ENCODE measurements at regions not wholly inside any gene's neighbourhood (a gene's known extent, or its start where the extent isn't known, plus 50 kb on each side); places are given as distances from the start of the nearest gene placed in this dataset.
"Not testable (repeated sequence)": the region's sequence is repeated elsewhere in the genome, so short reads cannot be mapped to it uniquely, and the experiment has no call there.

GRCh38 chr4:24213961-24214360 is 324.1 kb upstream of the PPARGC1A start:
- no peak overlapping the region for H3K27ac Mint-ChIP-seq
- ATAC-seq (no peak), DNase-seq (no peak)
- no peaks in the 10 kb centered on the region for H3K27me3 Mint-ChIP-seq
- no peaks in the 10 kb centered on the region for H3K9me3 Mint-ChIP-seq
- H3K4me1 Mint-ChIP-seq: no peaks in the 10 kb centered on the region
- H3K36me3 Mint-ChIP-seq (ENCODE audit: low read depth): no peaks in the 10 kb centered on the region
- no peak overlapping the region for H3K4me3 Mint-ChIP-seq

GRCh38 chr4:24212642-24213041 is 322.8 kb upstream of the PPARGC1A start:
- Mint-ChIP-seq H3K27me3 (no peaks in the 10 kb centered on the region), H3K36me3 (ENCODE audit: low read depth) (no peaks in the 10 kb centered on the region), H3K27ac (no peak overlapping the region), H3K4me3 (no peak overlapping the region), H3K4me1 (no peaks in the 10 kb centered on the region), H3K9me3 (no peaks in the 10 kb centered on the region)
- DNase-seq (no peak), ATAC-seq (no peak)

- Mint-ChIP-seq H3K9me3 (no peaks in the 10 kb centered on the region), H3K36me3 (ENCODE audit: low read depth) (no peaks in the 10 kb centered on the region), H3K4me1 (no peaks in the 10 kb centered on the region), H3K27ac (no peak overlapping the region), H3K4me3 (no peak overlapping the region), H3K27me3 (no peaks in the 10 kb centered on the region)
- DNase-seq (no peak), ATAC-seq (no peak)
Measured at GRCh38 chr4:24211856-24212255, 322.0 kb upstream of the PPARGC1A start.

- no peaks in the 10 kb centered on the region for H3K36me3 Mint-ChIP-seq (ENCODE audit: low read depth)
- H3K27me3 Mint-ChIP-seq: no peaks in the 10 kb centered on the region
- no peaks in the 10 kb centered on the region for H3K9me3 Mint-ChIP-seq
- DNase-seq (no peak), ATAC-seq (no peak)
- no peak overlapping the region for H3K27ac Mint-ChIP-seq
- H3K4me3 Mint-ChIP-seq: no peak overlapping the region
- no peaks in the 10 kb centered on the region for H3K4me1 Mint-ChIP-seq
Measured at GRCh38 chr4:24210332-24210902, 320.6 kb upstream of the PPARGC1A start.

- DNase-seq: no peak
- Mint-ChIP-seq H3K36me3 (ENCODE audit: low read depth) (no peaks in the 10 kb centered on the region), H3K4me3 (no peak overlapping the region), H3K4me1 (no peaks in the 10 kb centered on the region), H3K27me3 (no peaks in the 10 kb centered on the region), H3K27ac (no peak overlapping the region), H3K9me3 (no peaks in the 10 kb centered on the region)
- ATAC-seq: no peak
Measured at GRCh38 chr4:24209906-24210305, 320.1 kb upstream of the PPARGC1A start.

GRCh38 chr4:24209131-24209530 is 319.3 kb upstream of the PPARGC1A start:
- H3K36me3 Mint-ChIP-seq (ENCODE audit: low read depth): no peaks in the 10 kb centered on the region
- H3K9me3 Mint-ChIP-seq: no peaks in the 10 kb centered on the region
- ATAC-seq: no peak
- no peak overlapping the region for H3K4me3 Mint-ChIP-seq
- no peaks in the 10 kb centered on the region for H3K27me3 Mint-ChIP-seq
- H3K27ac Mint-ChIP-seq: no peak overlapping the region
- no peaks in the 10 kb centered on the region for H3K4me1 Mint-ChIP-seq
- no peak for DNase-seq

- ATAC-seq: no peak
- Mint-ChIP-seq H3K27ac (no peak overlapping the region), H3K4me3 (no peak overlapping the region), H3K36me3 (ENCODE audit: low read depth) (no peaks in the 10 kb centered on the region), H3K9me3 (no peaks in the 10 kb centered on the region), H3K4me1 (no peaks in the 10 kb centered on the region), H3K27me3 (no peaks in the 10 kb centered on the region)
- DNase-seq: no peak
Measured at GRCh38 chr4:24208691-24209090, 318.8 kb upstream of the PPARGC1A start.

GRCh38 chr4:24204708-24205107 is 314.9 kb upstream of the PPARGC1A start:
- H3K27ac Mint-ChIP-seq; H3K36me3 Mint-ChIP-seq (ENCODE audit: low read depth); H3K4me1 Mint-ChIP-seq: not testable (repeated sequence)

GRCh38 chr4:24203926-24204325 is 314.1 kb upstream of the PPARGC1A start:
- H3K4me1 Mint-ChIP-seq: no peaks in the 10 kb centered on the region
- H3K36me3 Mint-ChIP-seq (ENCODE audit: low read depth): no peaks in the 10 kb centered on the region
- no peak overlapping the region for H3K4me3 Mint-ChIP-seq
- H3K27ac Mint-ChIP-seq: no peak overlapping the region
- ATAC-seq (no peak), DNase-seq (no peak)
- H3K9me3 Mint-ChIP-seq: no peaks in the 10 kb centered on the region
- H3K27me3 Mint-ChIP-seq: no peaks in the 10 kb centered on the region

More at GRCh38 chr4:24204708-24205107, 314.9 kb upstream of the PPARGC1A start:
- not testable (repeated sequence) for H3K9me3 Mint-ChIP-seq, H3K4me3 Mint-ChIP-seq, H3K27me3 Mint-ChIP-seq, ATAC-seq, DNase-seq

- Mint-ChIP-seq H3K4me3 (no peak overlapping the region), H3K27me3 (no peaks in the 10 kb centered on the region), H3K9me3 (no peaks in the 10 kb centered on the region), H3K27ac (no peak overlapping the region), H3K4me1 (no peaks in the 10 kb centered on the region), H3K36me3 (ENCODE audit: low read depth) (no peaks in the 10 kb centered on the region)
- DNase-seq (no peak), ATAC-seq (no peak)
Measured at GRCh38 chr4:24202579-24202978, 312.7 kb upstream of the PPARGC1A start.

- no peaks in the 10 kb centered on the region for H3K27me3 Mint-ChIP-seq
- H3K4me1 Mint-ChIP-seq: no peaks in the 10 kb centered on the region
- ATAC-seq: no peak
- H3K4me3 Mint-ChIP-seq: no peak overlapping the region
- no peak for DNase-seq
- no peak overlapping the region for H3K27ac Mint-ChIP-seq
- H3K36me3 Mint-ChIP-seq (ENCODE audit: low read depth): no peaks in the 10 kb centered on the region
- H3K9me3 Mint-ChIP-seq: no peaks in the 10 kb centered on the region
Measured at GRCh38 chr4:24197955-24198354, 308.1 kb upstream of the PPARGC1A start.

GRCh38 chr4:24196785-24197184 is 306.9 kb upstream of the PPARGC1A start:
- Mint-ChIP-seq H3K9me3 (peaks cover 3% of the 10 kb centered on the region), H3K36me3 (ENCODE audit: low read depth) (no peaks in the 10 kb centered on the region), H3K27me3 (no peaks in the 10 kb centered on the region), H3K4me3 (no peak overlapping the region), H3K27ac (no peak overlapping the region), H3K4me1 (no peaks in the 10 kb centered on the region)
- ATAC-seq (no peak), DNase-seq (no peak)

- no peaks in the 10 kb centered on the region for H3K36me3 Mint-ChIP-seq (ENCODE audit: low read depth)
- ATAC-seq (no peak), DNase-seq (no peak)
- no peaks in the 10 kb centered on the region for H3K27me3 Mint-ChIP-seq
- peaks cover 3% of the 10 kb centered on the region for H3K9me3 Mint-ChIP-seq
- no peaks in the 10 kb centered on the region for H3K4me1 Mint-ChIP-seq
- no peak overlapping the region for H3K27ac Mint-ChIP-seq
- no peak overlapping the region for H3K4me3 Mint-ChIP-seq
Measured at GRCh38 chr4:24195991-24196736, 306.3 kb upstream of the PPARGC1A start.

- Mint-ChIP-seq H3K4me1 (no peaks in the 10 kb centered on the region), H3K27ac (no peak overlapping the region), H3K27me3 (no peaks in the 10 kb centered on the region), H3K36me3 (ENCODE audit: low read depth) (no peaks in the 10 kb centered on the region), H3K9me3 (peaks cover 3% of the 10 kb centered on the region), H3K4me3 (no peak overlapping the region)
- DNase-seq: no peak
- ATAC-seq: no peak
Measured at GRCh38 chr4:24192018-24192641, 302.3 kb upstream of the PPARGC1A start.

Measured in activated naive CD8-positive, alpha-beta T cell treated with anti-CD3 and anti-CD28 coated beads, Interleukin-2, amount 50 U/mL, for 24 hours (primary cell).